H1 (cell line): ENCODE measurements at regions not wholly inside any gene's neighbourhood (a gene's known extent, or its start where the extent isn't known, plus 50 kb on each side); places are given as distances from the start of the nearest gene placed in this dataset.
"Not testable (repeated sequence)": the region's sequence is repeated elsewhere in the genome, so short reads cannot be mapped to it uniquely, and the experiment has no call there.

ENCODE experiments used
- CTBP2 ChIP-seq: IDR thresholded peaks from 2 replicates; pipeline ENCODE4 v1.7.0; 2011; ENCODE audit warnings: borderline replicate concordance, mild to moderate bottlenecking, moderate library complexity, mixed read lengths, low read length; ENCODE audit not compliant: insufficient read depth, insufficient read length
- GABPA ChIP-seq: IDR thresholded peaks from 2 replicates; pipeline ENCODE4 v1.6.1; 2011; ENCODE audit warnings: mild to moderate bottlenecking, low read length, moderate library complexity, borderline replicate concordance; ENCODE audit not compliant: insufficient read depth
- JUND ChIP-seq: IDR thresholded peaks from 2 replicates; pipeline ENCODE4 v1.6.1; 2011; ENCODE audit warnings: mild to moderate bottlenecking, improper control_type of control experiment, low read length
- KDM1A ChIP-seq: fragments of 200-600, 300-600 bp; sonication (generic); IDR thresholded peaks from 2 replicates; pipeline ENCODE4 v1.7.1; 2016; ENCODE audit warnings: mild to moderate bottlenecking, low read length, borderline replicate concordance
- POLR2A ChIP-seq, 2 experiments: IDR thresholded peaks; 1 replicate in 1 of 2; 2 replicates in 1 of 2; pipeline ENCODE4 v1.6.1; 2011; ENCODE audit warnings: low read depth in 2 of 2, low read length in 2 of 2, mild to moderate bottlenecking in 2 of 2; ENCODE audit errors: control extremely low read depth in 1 of 2
- SIRT6 ChIP-seq: IDR thresholded peaks from one replicate; pipeline ENCODE4 v1.7.1; 2012; ENCODE audit warnings: low read length, inconsistent platforms
- TBP ChIP-seq: IDR thresholded peaks from 2 replicates; pipeline ENCODE4 v1.6.1; 2011; ENCODE audit warnings: low read depth, low read length, improper control_type of control experiment
- TF ChIP-seq, protein P1 (sequence below), 3 experiments: IDR thresholded peaks; 1 replicate in 2 of 3; 2 replicates in 1 of 3; pipeline versions ENCODE4 v1.5.1 to v1.6.1; 2011; ENCODE audit warnings: low read length in 3 of 3, mild to moderate bottlenecking in 3 of 3, inconsistent platforms in 2 of 3, low read depth in 1 of 3, moderate library complexity in 1 of 3; ENCODE audit not compliant: insufficient read depth in 1 of 3; ENCODE audit errors: control extremely low read depth in 1 of 3

DNA sequence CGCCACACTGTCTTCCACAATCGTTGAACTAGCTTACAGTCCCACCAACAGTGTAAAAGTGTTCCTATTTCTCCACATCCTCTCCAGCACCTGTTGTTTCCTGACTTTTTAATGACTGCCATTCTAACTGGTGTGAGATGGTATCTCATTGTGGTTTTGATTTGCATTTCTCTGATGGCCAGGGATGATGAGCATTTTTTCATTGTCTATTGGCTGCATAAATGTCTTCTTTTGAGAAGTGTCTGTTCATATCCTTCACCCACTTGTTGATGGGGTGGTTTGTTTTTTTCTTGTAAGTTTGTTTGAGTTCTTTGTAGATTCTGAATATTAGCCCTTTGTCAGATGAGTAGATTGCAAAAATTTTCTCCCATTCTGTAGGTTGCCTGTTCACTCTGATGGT lies 74.3 kb upstream of the RELN start:
- not testable (repeated sequence) for TF ChIP-seq JUND; SIRT6; POLR2A (IDR thresholded peaks at IDR 0.05; ENCODE audit: control extremely low read depth in 1 of 2, low read depth in 2 of 2, low read length in 2 of 2); KDM1A; GABPA; CTBP2; TBP
- TF ChIP-seq, protein P1, sequence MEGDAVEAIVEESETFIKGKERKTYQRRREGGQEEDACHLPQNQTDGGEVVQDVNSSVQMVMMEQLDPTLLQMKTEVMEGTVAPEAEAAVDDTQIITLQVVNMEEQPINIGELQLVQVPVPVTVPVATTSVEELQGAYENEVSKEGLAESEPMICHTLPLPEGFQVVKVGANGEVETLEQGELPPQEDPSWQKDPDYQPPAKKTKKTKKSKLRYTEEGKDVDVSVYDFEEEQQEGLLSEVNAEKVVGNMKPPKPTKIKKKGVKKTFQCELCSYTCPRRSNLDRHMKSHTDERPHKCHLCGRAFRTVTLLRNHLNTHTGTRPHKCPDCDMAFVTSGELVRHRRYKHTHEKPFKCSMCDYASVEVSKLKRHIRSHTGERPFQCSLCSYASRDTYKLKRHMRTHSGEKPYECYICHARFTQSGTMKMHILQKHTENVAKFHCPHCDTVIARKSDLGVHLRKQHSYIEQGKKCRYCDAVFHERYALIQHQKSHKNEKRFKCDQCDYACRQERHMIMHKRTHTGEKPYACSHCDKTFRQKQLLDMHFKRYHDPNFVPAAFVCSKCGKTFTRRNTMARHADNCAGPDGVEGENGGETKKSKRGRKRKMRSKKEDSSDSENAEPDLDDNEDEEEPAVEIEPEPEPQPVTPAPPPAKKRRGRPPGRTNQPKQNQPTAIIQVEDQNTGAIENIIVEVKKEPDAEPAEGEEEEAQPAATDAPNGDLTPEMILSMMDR (IDR thresholded peaks at IDR 0.05; ENCODE audit: control extremely low read depth in 1 of 3, insufficient read depth in 1 of 3, low read depth in 1 of 3, low read length in 3 of 3): not testable (repeated sequence)
